ENCODE measurements at regions not wholly inside any gene's neighbourhood (a gene's known extent, or its start where the extent isn't known, plus 50 kb on each side); places are given as distances from the start of the nearest gene placed in this dataset.
"Not testable (repeated sequence)": the region's sequence is repeated elsewhere in the genome, so short reads cannot be mapped to it uniquely, and the experiment has no call there.

GRCh38 chr1:228655796-228656394 is 79.4 kb upstream of the RHOU start:
- no peaks in the 10 kb centered on the region for H3K36me3 ChIP-seq (ENCODE audit: control insufficient read depth, insufficient read depth, low read length)
- no peak for DNase-seq (ENCODE audit: low read depth)
- no peak for TF ChIP-seq CTCF (IDR thresholded peaks at IDR 0.05; ENCODE audit: insufficient read depth, low read length, poor library complexity, severe bottlenecking)
- H3K4me3 ChIP-seq (ENCODE audit: low read depth, low read length) = no peak overlapping the region
- H3K27me3 ChIP-seq (ENCODE audit: control insufficient read depth, insufficient read depth, low read length) = peaks cover 3% of the 10 kb centered on the region

- H3K4me3 ChIP-seq (ENCODE audit: low read depth, low read length); H3K36me3 ChIP-seq (ENCODE audit: control insufficient read depth, insufficient read depth, low read length); H3K27me3 ChIP-seq (ENCODE audit: control insufficient read depth, insufficient read depth, low read length); DNase-seq (ENCODE audit: low read depth): not testable (repeated sequence)
These were observed 73.1 kb upstream of the RHOU start for GRCh38 chr1:228662007-228662689.

GRCh38 chr1:228664399-228664914 is 70.8 kb upstream of the RHOU start:
- peak; percentile 19 for DNase-seq (ENCODE audit: low read depth)
- H3K4me3 ChIP-seq (ENCODE audit: low read depth, low read length) = no peak overlapping the region
- TF ChIP-seq CTCF (IDR thresholded peaks at IDR 0.05; ENCODE audit: insufficient read depth, low read length, poor library complexity, severe bottlenecking) = peak; percentile 71

DNA sequence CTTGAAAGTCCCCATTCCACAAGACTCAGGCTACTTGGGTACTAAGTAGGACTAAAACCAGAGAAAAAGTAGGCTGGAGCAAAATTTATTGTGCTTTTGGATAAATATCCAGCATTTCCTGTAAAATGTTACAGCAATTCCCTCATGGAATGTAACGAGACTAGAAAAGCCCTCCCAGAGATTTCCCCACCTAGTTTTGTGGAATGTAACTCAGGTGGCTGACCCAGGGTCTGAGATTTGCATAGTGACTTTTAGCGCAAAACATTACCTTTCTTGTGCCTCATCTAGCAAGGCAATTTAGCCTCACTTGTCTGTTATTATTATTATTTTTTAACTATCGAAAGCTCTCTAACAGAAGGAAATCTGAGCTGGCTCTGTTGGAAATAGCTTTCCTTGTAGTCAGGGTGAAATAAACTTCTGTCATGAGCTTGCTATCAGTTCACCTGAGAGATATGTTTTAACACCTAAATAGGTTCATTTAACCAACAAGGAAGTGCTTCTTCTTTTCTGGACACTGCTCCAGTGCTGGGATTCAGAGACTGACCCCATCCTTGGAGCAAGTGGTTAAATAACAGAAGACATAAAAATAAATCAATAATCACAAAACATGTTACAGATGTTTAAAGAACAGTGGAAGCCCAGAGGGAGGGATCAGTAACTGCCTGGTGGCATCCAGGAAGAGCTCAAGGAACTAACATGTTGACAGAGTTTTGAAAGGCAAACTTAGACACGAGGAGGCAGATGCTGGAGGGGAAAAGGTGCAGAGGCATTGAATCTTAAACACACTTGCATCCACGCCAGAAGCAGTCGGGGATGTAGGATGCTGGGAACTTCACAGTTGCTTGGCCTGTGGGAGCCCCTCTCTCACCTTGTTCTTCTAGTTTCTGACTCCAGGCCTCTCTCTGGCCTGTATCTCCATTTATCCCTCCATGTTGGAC is 68.3 kb upstream of the RHOU start:
- no peak overlapping the region for H3K4me3 ChIP-seq (ENCODE audit: low read depth, low read length)
- no peaks in the 10 kb centered on the region for H3K36me3 ChIP-seq (ENCODE audit: control insufficient read depth, insufficient read depth, low read length)
- no peak for DNase-seq (ENCODE audit: low read depth)
- H3K27me3 ChIP-seq (ENCODE audit: control insufficient read depth, insufficient read depth, low read length) = no peaks in the 10 kb centered on the region
- no peak for TF ChIP-seq CTCF (IDR thresholded peaks at IDR 0.05; ENCODE audit: insufficient read depth, low read length, poor library complexity, severe bottlenecking)

More at GRCh38 chr1:228664399-228664914, 70.8 kb upstream of the RHOU start:
- Histone ChIP-seq H3K36me3 (ENCODE audit: control insufficient read depth, insufficient read depth, low read length) (no peaks in the 10 kb centered on the region), H3K27me3 (ENCODE audit: control insufficient read depth, insufficient read depth, low read length) (no peaks in the 10 kb centered on the region)

- no peak for DNase-seq (ENCODE audit: low read depth)
- no peak overlapping the region for H3K4me3 ChIP-seq (ENCODE audit: low read depth, low read length)
- TF ChIP-seq CTCF (IDR thresholded peaks at IDR 0.05; ENCODE audit: insufficient read depth, low read length, poor library complexity, severe bottlenecking) = no peak
- H3K36me3 ChIP-seq (ENCODE audit: control insufficient read depth, insufficient read depth, low read length) = no peaks in the 10 kb centered on the region
- no peaks in the 10 kb centered on the region for H3K27me3 ChIP-seq (ENCODE audit: control insufficient read depth, insufficient read depth, low read length)
These were observed 66.6 kb upstream of the RHOU start for GRCh38 chr1:228668553-228669241.
